SK-N-SH (cell line): ENCODE measurements at regions not wholly inside any gene's neighbourhood (a gene's known extent, or its start where the extent isn't known, plus 50 kb on each side); places are given as distances from the start of the nearest gene placed in this dataset.

Experiments used
- CTCF ChIA-PET: fragments of 300-600, 350-600 bp; formaldehyde crosslinking; extraction: SDS; loops from one replicate; lab custom pipeline; 2021; lab: Yijun Ruan, JAX
- POLR2A ChIA-PET: fragments of 350-600 bp; sonication (Branson Sonifier 250); formaldehyde crosslinking; extraction: SDS; loops from one replicate; lab custom pipeline; 2020; ENCODE audit warnings: antibody characterized with exemption, inconsistent platforms; lab: Yijun Ruan, JAX
- DNase-seq: peaks from one replicate; pipeline ENCODE4 v3.0.0; 2012
- H2AFZ ChIP-seq: fragments of 200-600 bp; sonication (generic); 2 replicates; pipeline ENCODE4 v1.8.1; 2016; ENCODE audit warnings: antibody characterized with exemption, mild to moderate bottlenecking, low read depth
- H3F3A ChIP-seq: fragments of 200-600 bp; sonication (generic); replicated peaks from 2 replicates; pipeline ENCODE3; 2016; ENCODE audit warnings: antibody characterized with exemption, mild to moderate bottlenecking; ENCODE audit not compliant: insufficient read depth
- H3K27ac ChIP-seq, 2 experiments: fragments of 200-500 bp in 1 of 2; fragments of 200-600 bp in 1 of 2; sonication (Bioruptor generic) in 1 of 2; sonication (generic), shearing (Covaris generic) in 1 of 2; 2 replicates each; pipeline versions ENCODE4 v1.5.1 to v1.6.1; 2014 to 2016; ENCODE audit warnings: low read depth in 2 of 2, inconsistent platforms in 1 of 2, low read length in 1 of 2, mild to moderate bottlenecking in 1 of 2, mixed read lengths in 1 of 2
- H3K27me3 ChIP-seq: fragments of 200-600 bp; sonication (generic), shearing (Covaris generic); 2 replicates; pipeline ENCODE4 v1.6.1; 2016; ENCODE audit warnings: mixed run types; ENCODE audit not compliant: insufficient read depth
- H3K36me3 ChIP-seq, 2 experiments: fragments of 200-500 bp in 1 of 2; fragments of 200-600 bp in 1 of 2; sonication (Bioruptor generic) in 1 of 2; sonication (generic) in 1 of 2; replicated peaks in 1 of 2; 2 replicates each; pipeline versions ENCODE3 to v1.5.1; 2014 to 2016; ENCODE audit warnings: low read length in 1 of 2, mild to moderate bottlenecking in 1 of 2; ENCODE audit not compliant: insufficient read depth in 2 of 2, control insufficient read depth in 1 of 2
- H3K4me1 ChIP-seq, 2 experiments: fragments of 200-500 bp in 1 of 2; fragments of 200-600 bp in 1 of 2; sonication (Bioruptor generic) in 1 of 2; sonication (generic), shearing (Covaris generic) in 1 of 2; 2 replicates each; pipeline versions ENCODE4 v1.5.1 to v1.6.1; 2014 to 2016; ENCODE audit warnings: low read depth in 1 of 2, low read length in 1 of 2, mixed run types in 1 of 2; ENCODE audit not compliant: insufficient read depth in 2 of 2, control insufficient read depth in 1 of 2
- H3K4me2 ChIP-seq: fragments of 200-600 bp; sonication (generic), shearing (Covaris generic); 2 replicates; pipeline ENCODE4 v1.6.1; 2017; ENCODE audit warnings: mixed run types
- H3K4me3 ChIP-seq, 2 experiments: fragments of 200-500 bp in 1 of 2; fragments of 200-600 bp in 1 of 2; sonication (Bioruptor generic) in 1 of 2; sonication (generic), shearing (Covaris generic) in 1 of 2; 2 replicates each; pipeline versions ENCODE4 v1.5.1 to v1.8.1; 2014 to 2016; ENCODE audit warnings: low read depth in 2 of 2, inconsistent platforms in 1 of 2, low read length in 1 of 2, mild to moderate bottlenecking in 1 of 2, mixed read lengths in 1 of 2, moderate library complexity in 1 of 2
- H3K79me2 ChIP-seq: fragments of 200-600 bp; sonication (generic); 2 replicates; pipeline ENCODE4 v1.8.1; 2017; ENCODE audit warnings: mild to moderate bottlenecking; ENCODE audit not compliant: insufficient read depth
- H3K9ac ChIP-seq: fragments of 200-600 bp; sonication (generic); 2 replicates; pipeline ENCODE4 v1.6.1; 2017; ENCODE audit warnings: mixed run types
- H3K9me2 ChIP-seq: fragments of 200-600 bp; sonication (generic); 2 replicates; pipeline ENCODE4 v1.6.1; 2017; ENCODE audit warnings: mixed run types
- H3K9me3 ChIP-seq: fragments of 200-600 bp; sonication (generic); 2 replicates; pipeline ENCODE4 v1.6.1; 2017; ENCODE audit warnings: mixed run types, mild to moderate bottlenecking, moderate library complexity
- H4K20me1 ChIP-seq: fragments of 200-600 bp; sonication (generic); 2 replicates; pipeline ENCODE4 v1.6.1; 2017; ENCODE audit warnings: mild to moderate bottlenecking, mixed run types; ENCODE audit not compliant: insufficient read depth
- CHD2 ChIP-seq: fragments of 150-350 bp; IDR thresholded peaks from 2 replicates; pipeline ENCODE4 v1.6.1; 2018; ENCODE audit warnings: low read length; ENCODE audit not compliant: partially characterized antibody
- ELF1 ChIP-seq: IDR thresholded peaks from 2 replicates; pipeline ENCODE4 v1.4.0; 2012
- EZH2phosphoT487 ChIP-seq: fragments of 200-600 bp; sonication (generic); IDR thresholded peaks from 2 replicates; pipeline ENCODE4 v1.6.1; 2017; ENCODE audit warnings: low read depth, mixed run types, mild to moderate bottlenecking, antibody characterized with exemption, moderate library complexity, borderline replicate concordance
- FOSL2 ChIP-seq: IDR thresholded peaks from 2 replicates; pipeline ENCODE4 v1.4.0; 2012; ENCODE audit warnings: low read depth, mild to moderate bottlenecking, moderate library complexity, borderline replicate concordance
- GABPA ChIP-seq: IDR thresholded peaks from 2 replicates; pipeline ENCODE4 v1.4.0; 2012; ENCODE audit warnings: low read depth, mild to moderate bottlenecking
- GATA2 ChIP-seq: sonication (generic); formaldehyde crosslinking; IDR thresholded peaks from 2 replicates; pipeline ENCODE4 v1.5.0; 2020; ENCODE audit warnings: mild to moderate bottlenecking, missing genetic modification reagents
- MEF2A ChIP-seq: IDR thresholded peaks from 2 replicates; pipeline ENCODE4 v1.4.0; 2012; ENCODE audit warnings: low read depth, borderline replicate concordance
- NFIC ChIP-seq: IDR thresholded peaks from 2 replicates; pipeline ENCODE4 v1.4.0; 2012; ENCODE audit warnings: borderline replicate concordance
- NRF1 ChIP-seq: IDR thresholded peaks from 2 replicates; pipeline ENCODE4 v1.6.1; 2012; ENCODE audit warnings: low read depth, mild to moderate bottlenecking, low read length
- RCOR1 ChIP-seq: fragments of 150-350 bp; IDR thresholded peaks from 2 replicates; pipeline ENCODE4 v1.6.1; 2017; ENCODE audit warnings: antibody characterized with exemption, low read length
- RXRA ChIP-seq: IDR thresholded peaks from 2 replicates; pipeline ENCODE4 v1.4.0; 2012; ENCODE audit warnings: low read depth, mild to moderate bottlenecking, borderline replicate concordance
- SIN3A ChIP-seq: IDR thresholded peaks from 2 replicates; pipeline ENCODE4 v1.6.1; 2012; ENCODE audit warnings: low read depth, mild to moderate bottlenecking, low read length, moderate library complexity, borderline replicate concordance
- TAF1 ChIP-seq: IDR thresholded peaks from 2 replicates; pipeline ENCODE4 v1.6.1; 2012; ENCODE audit warnings: low read depth, mild to moderate bottlenecking, low read length, moderate library complexity, borderline replicate concordance
- TCF12 ChIP-seq: IDR thresholded peaks from 2 replicates; pipeline ENCODE4 v1.4.0; 2012
- WGBS: methylation state at CpG from one replicate; pipeline ENCODE4 v1.1.6; 2017; ENCODE audit warnings: low lambda C conversion rate; 5-methylcytosine and 5-hydroxymethylcytosine counted together
- TF ChIP-seq, protein P1 (sequence below): fragments of 200-600 bp; sonication (generic); IDR thresholded peaks from 2 replicates; pipeline ENCODE4 v1.6.1; 2017; ENCODE audit warnings: antibody characterized with exemption, mild to moderate bottlenecking, moderate library complexity
- TF ChIP-seq, protein P2 (sequence below): IDR thresholded peaks from 2 replicates; pipeline ENCODE4 v1.4.0; 2012; ENCODE audit warnings: low read depth, borderline replicate concordance
- TF ChIP-seq, protein P3 (sequence below): IDR thresholded peaks from 2 replicates; pipeline ENCODE4; 2012

DNA sequence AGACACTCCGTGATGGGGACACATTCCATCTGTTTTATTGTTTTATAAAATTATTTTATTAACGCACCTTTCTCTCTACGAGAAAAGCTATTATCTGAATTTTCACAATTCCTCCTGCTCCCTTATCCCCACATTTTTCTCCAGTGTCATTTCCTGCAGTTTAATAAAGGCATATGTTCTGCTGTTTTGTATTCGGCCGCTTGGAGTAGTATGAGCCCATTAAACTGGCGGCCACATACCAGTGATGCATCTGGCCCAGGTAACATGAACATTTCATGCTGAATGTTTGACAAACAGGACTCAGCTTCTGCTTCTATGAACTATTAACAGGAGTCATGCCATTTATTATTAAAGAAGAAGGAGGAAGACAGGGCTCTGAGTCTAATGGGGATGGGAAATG, 511.0 kb downstream of the TMEM121 start (continued):
- TF ChIP-seq, protein P1, sequence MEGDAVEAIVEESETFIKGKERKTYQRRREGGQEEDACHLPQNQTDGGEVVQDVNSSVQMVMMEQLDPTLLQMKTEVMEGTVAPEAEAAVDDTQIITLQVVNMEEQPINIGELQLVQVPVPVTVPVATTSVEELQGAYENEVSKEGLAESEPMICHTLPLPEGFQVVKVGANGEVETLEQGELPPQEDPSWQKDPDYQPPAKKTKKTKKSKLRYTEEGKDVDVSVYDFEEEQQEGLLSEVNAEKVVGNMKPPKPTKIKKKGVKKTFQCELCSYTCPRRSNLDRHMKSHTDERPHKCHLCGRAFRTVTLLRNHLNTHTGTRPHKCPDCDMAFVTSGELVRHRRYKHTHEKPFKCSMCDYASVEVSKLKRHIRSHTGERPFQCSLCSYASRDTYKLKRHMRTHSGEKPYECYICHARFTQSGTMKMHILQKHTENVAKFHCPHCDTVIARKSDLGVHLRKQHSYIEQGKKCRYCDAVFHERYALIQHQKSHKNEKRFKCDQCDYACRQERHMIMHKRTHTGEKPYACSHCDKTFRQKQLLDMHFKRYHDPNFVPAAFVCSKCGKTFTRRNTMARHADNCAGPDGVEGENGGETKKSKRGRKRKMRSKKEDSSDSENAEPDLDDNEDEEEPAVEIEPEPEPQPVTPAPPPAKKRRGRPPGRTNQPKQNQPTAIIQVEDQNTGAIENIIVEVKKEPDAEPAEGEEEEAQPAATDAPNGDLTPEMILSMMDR = no peak; the same call in 1 of the 2 replicates
- TF ChIP-seq, protein P2, sequence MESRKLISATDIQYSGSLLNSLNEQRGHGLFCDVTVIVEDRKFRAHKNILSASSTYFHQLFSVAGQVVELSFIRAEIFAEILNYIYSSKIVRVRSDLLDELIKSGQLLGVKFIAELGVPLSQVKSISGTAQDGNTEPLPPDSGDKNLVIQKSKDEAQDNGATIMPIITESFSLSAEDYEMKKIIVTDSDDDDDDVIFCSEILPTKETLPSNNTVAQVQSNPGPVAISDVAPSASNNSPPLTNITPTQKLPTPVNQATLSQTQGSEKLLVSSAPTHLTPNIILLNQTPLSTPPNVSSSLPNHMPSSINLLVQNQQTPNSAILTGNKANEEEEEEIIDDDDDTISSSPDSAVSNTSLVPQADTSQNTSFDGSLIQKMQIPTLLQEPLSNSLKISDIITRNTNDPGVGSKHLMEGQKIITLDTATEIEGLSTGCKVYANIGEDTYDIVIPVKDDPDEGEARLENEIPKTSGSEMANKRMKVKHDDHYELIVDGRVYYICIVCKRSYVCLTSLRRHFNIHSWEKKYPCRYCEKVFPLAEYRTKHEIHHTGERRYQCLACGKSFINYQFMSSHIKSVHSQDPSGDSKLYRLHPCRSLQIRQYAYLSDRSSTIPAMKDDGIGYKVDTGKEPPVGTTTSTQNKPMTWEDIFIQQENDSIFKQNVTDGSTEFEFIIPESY = no peak
- no peak for TF ChIP-seq TAF1
- TF ChIP-seq EZH2phosphoT487 = no peak
- TF ChIP-seq ELF1 = no peak

DNA sequence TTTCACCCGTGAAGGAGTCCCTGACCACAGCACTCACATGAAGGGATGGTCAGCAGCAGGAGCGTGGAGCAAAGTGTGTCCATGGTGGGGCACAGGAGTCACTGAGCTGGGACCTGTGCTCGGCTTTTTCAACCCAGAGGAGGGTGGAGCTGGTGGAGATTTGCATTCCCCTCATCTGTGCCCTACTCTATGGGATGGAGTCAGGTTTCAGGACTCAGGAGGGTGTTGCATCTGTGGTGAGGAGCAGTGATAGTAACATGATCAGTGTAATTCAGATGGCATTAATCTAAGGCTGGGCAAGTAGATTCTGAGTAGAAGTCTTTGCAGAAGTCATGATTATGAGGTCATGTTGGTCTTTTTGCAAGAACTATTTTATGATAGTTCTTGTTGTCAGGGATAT, 511.9 kb downstream of the TMEM121 start:
- no peak for DNase-seq
- no peaks in the 10 kb centered on the region for H3K79me2 ChIP-seq
- H3F3A ChIP-seq = no peaks in the 10 kb centered on the region
- no peak overlapping the region for H2AFZ ChIP-seq
- TF ChIP-seq, protein P3, sequence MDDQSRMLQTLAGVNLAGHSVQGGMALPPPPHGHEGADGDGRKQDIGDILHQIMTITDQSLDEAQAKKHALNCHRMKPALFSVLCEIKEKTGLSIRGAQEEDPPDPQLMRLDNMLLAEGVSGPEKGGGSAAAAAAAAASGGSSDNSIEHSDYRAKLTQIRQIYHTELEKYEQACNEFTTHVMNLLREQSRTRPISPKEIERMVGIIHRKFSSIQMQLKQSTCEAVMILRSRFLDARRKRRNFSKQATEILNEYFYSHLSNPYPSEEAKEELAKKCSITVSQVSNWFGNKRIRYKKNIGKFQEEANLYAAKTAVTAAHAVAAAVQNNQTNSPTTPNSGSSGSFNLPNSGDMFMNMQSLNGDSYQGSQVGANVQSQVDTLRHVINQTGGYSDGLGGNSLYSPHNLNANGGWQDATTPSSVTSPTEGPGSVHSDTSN = no peak
- TF ChIP-seq MEF2A = no peak
- no peak for TF ChIP-seq TCF12
- TF ChIP-seq GABPA = no peak
- TF ChIP-seq CHD2 = no peak
- TF ChIP-seq FOSL2 = no peak
- no peak for TF ChIP-seq RCOR1
- no peak for TF ChIP-seq SIN3A
- TF ChIP-seq, protein P2 = no peak
- TF ChIP-seq NRF1 = no peak
- TF ChIP-seq RXRA = no peak
- TF ChIP-seq EZH2phosphoT487 = no peak
- no peak for TF ChIP-seq NFIC
- no peak for TF ChIP-seq GATA2 (CRISPR knock-in tag)
- no peaks in the 10 kb centered on the region for H3K9me2 ChIP-seq
- ChIA-PET POLR2A (no interaction called here), CTCF (no interaction called here)
- no peaks in the 10 kb centered on the region for H3K9me3 ChIP-seq
- H3K4me1 ChIP-seq = no peaks in the 10 kb centered on the region
- H3K27me3 ChIP-seq = peaks cover 2% of the 10 kb centered on the region; the same call in 1 of the 2 replicates
- WGBS = 0% methylated on average over 3 of the region's 3 CpGs
- H3K4me2 ChIP-seq = no peak overlapping the region
- H3K36me3 ChIP-seq = no peaks in the 10 kb centered on the region
- no peak overlapping the region for H3K9ac ChIP-seq
- no peak overlapping the region for H3K27ac ChIP-seq
- no peaks in the 10 kb centered on the region for H4K20me1 ChIP-seq
- H3K4me3 ChIP-seq = no peak overlapping the region
